ENCODE measurements at regions not wholly inside any gene's neighbourhood (a gene's known extent, or its start where the extent isn't known, plus 50 kb on each side); places are given as distances from the start of the nearest gene placed in this dataset.

GRCh38 chr7:53470336-53470970, 435.0 kb downstream of the POM121L12 start:
- Mint-ChIP-seq H3K9me3 (peaks cover 2% of the 10 kb centered on the region; the same call in 1 of the 2 replicates), H3K27me3 (ENCODE audit: low read depth) (no peaks in the 10 kb centered on the region), H3K4me3 (no peak overlapping the region), H3K4me1 (peaks cover 4% of the 10 kb centered on the region; the same call in 1 of the 2 replicates), H3K27ac (no peak overlapping the region), H3K36me3 (no peaks in the 10 kb centered on the region)
- ChIA-PET POLR2A (no interaction called here), CTCF (no interaction called here)
- ATAC-seq (no peak), DNase-seq (ENCODE audit: low spot score) (no peak)
- TF ChIP-seq ATF2 (CRISPR knock-in tag; IDR thresholded peaks at IDR 0.05; ENCODE audit: borderline replicate concordance, low read depth) (no peak), ESRRA (CRISPR knock-in tag; IDR thresholded peaks at IDR 0.05; ENCODE audit: borderline replicate concordance) (no peak), FOXP1 (CRISPR knock-in tag; IDR thresholded peaks at IDR 0.05; ENCODE audit: borderline replicate concordance) (no peak), RORB (CRISPR knock-in tag; IDR thresholded peaks at IDR 0.05) (no peak), FOXK1 (CRISPR knock-in tag; IDR thresholded peaks at IDR 0.05) (no peak), STAT6 (CRISPR knock-in tag; conservative IDR thresholded peaks at IDR 0.05; ENCODE audit: low read depth) (no peak), E2F4 (CRISPR knock-in tag; IDR thresholded peaks at IDR 0.05; ENCODE audit: borderline replicate concordance, low read depth) (no peak), PRDM15 (CRISPR knock-in tag; IDR thresholded peaks at IDR 0.05) (no peak), IRF2 (CRISPR knock-in tag; IDR thresholded peaks at IDR 0.05; ENCODE audit: borderline replicate concordance, low read depth) (no peak), ZNF425 (CRISPR knock-in tag; conservative IDR thresholded peaks at IDR 0.05) (no peak), OVOL2 (CRISPR knock-in tag; IDR thresholded peaks at IDR 0.05; ENCODE audit: borderline replicate concordance) (no peak), MYBL2 (CRISPR knock-in tag; IDR thresholded peaks at IDR 0.05) (no peak), ATF1 (CRISPR knock-in tag; IDR thresholded peaks at IDR 0.05) (no peak), GTF2I (CRISPR knock-in tag; conservative IDR thresholded peaks at IDR 0.05) (no peak), MXD4 (CRISPR knock-in tag; IDR thresholded peaks at IDR 0.05; ENCODE audit: borderline replicate concordance) (no peak), RELA (CRISPR knock-in tag; IDR thresholded peaks at IDR 0.05; ENCODE audit: borderline replicate concordance) (no peak), JAZF1 (CRISPR knock-in tag; IDR thresholded peaks at IDR 0.05) (no peak)

Data from WTC11 (cell line).